A673 (cell line): ENCODE measurements at regions not wholly inside any gene's neighbourhood (a gene's known extent, or its start where the extent isn't known, plus 50 kb on each side); places are given as distances from the start of the nearest gene placed in this dataset.

Experiments used
- EZH2 ChIP-seq: fragments of 200-600 bp; sonication (generic); IDR thresholded peaks from 2 replicates; pipeline ENCODE4 v1.6.1; 2017; ENCODE audit warnings: borderline replicate concordance, low read depth, mild to moderate bottlenecking, mixed read lengths, antibody characterized with exemption, low read length; ENCODE audit not compliant: poor library complexity, severe bottlenecking
- TF ChIP-seq, protein P1 (sequence below): fragments of 300-800, 200-600 bp; sonication (generic); conservative IDR thresholded peaks from 2 replicates; pipeline ENCODE4 v1.5.1; 2017; ENCODE audit warnings: low read depth, mild to moderate bottlenecking, antibody characterized with exemption, low read length, moderate library complexity, mixed read lengths

DNA sequence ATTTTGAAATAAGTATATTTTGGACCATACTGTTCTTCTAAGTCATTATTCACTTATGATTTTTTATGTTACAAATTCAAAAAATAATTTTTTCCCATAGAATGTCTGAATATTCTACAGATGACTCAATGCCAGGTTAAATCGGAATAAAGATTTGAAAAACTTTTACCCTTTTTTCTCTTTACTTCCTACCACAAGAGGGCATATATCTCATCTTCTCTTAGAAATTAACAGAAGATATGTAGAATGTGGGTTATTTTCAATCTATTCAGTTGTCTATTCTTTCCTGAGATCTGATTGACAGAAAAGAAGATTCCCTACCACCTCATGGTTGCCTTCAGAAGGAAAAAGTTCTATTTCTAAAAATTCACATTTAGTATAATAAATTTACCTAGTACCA, 53.0 kb upstream of the KITLG start:
- TF ChIP-seq, protein P1, sequence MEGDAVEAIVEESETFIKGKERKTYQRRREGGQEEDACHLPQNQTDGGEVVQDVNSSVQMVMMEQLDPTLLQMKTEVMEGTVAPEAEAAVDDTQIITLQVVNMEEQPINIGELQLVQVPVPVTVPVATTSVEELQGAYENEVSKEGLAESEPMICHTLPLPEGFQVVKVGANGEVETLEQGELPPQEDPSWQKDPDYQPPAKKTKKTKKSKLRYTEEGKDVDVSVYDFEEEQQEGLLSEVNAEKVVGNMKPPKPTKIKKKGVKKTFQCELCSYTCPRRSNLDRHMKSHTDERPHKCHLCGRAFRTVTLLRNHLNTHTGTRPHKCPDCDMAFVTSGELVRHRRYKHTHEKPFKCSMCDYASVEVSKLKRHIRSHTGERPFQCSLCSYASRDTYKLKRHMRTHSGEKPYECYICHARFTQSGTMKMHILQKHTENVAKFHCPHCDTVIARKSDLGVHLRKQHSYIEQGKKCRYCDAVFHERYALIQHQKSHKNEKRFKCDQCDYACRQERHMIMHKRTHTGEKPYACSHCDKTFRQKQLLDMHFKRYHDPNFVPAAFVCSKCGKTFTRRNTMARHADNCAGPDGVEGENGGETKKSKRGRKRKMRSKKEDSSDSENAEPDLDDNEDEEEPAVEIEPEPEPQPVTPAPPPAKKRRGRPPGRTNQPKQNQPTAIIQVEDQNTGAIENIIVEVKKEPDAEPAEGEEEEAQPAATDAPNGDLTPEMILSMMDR, result peak; percentile 53; the same call in 1 of the 2 replicates
- TF ChIP-seq EZH2, result no peak
